IMR-90 (cell line): ENCODE measurements at regions not wholly inside any gene's neighbourhood (a gene's known extent, or its start where the extent isn't known, plus 50 kb on each side); places are given as distances from the start of the nearest gene placed in this dataset.

Experiments used
- ATAC-seq: fragments of 200-7000 bp; cut with Tn5 transposase; 2 replicates; pipeline ENCODE4 v1.9.1; 2020; ENCODE audit warnings: low read depth, mild to moderate bottlenecking, moderate library complexity
- BruUV-seq: library from RNA; stranded (reverse); fragments of 400-500 nt; replicated peaks from 2 replicates; lab custom pipeline; 2021; lab: Mats Ljungman, UMichigan
- CTCF ChIA-PET: fragments of 300-600 bp; formaldehyde crosslinking; extraction: SDS; loops from one replicate; lab custom pipeline; 2021; ENCODE audit warnings: antibody characterized with exemption; lab: Yijun Ruan, JAX
- POLR2A ChIA-PET: fragments of 300-600 bp; sonication (Branson Sonifier 250); formaldehyde crosslinking; loops from one replicate; lab custom pipeline; 2022; ENCODE audit warnings: antibody characterized with exemption; ENCODE audit not compliant: unreplicated experiment; lab: Charles Lee
- DNase-seq: peaks from one replicate; pipeline ENCODE4 v3.0.0; 2013
- H2AFZ ChIP-seq: replicated peaks from 2 replicates; pipeline ENCODE3; 2013; ENCODE audit warnings: low read length, mild to moderate bottlenecking; ENCODE audit not compliant: poor library complexity
- H2AK5ac ChIP-seq: 2 replicates; pipeline ENCODE4 v1.6.1; 2013; ENCODE audit warnings: low read depth, low read length, inconsistent platforms
- H2AK9ac ChIP-seq: replicated peaks from 2 replicates; pipeline ENCODE3; 2013; ENCODE audit warnings: mild to moderate bottlenecking, low read depth, low read length, moderate library complexity; ENCODE audit not compliant: poor library complexity
- H2BK120ac ChIP-seq: 2 replicates; pipeline ENCODE4 v1.6.1; 2013; ENCODE audit warnings: low read depth, low read length, inconsistent platforms
- H2BK15ac ChIP-seq: 3 replicates; pipeline ENCODE4 v1.6.1; 2013; ENCODE audit warnings: low read depth, low read length, inconsistent platforms
- H2BK20ac ChIP-seq: 2 replicates; pipeline ENCODE4 v1.6.1; 2013; ENCODE audit warnings: low read depth, mild to moderate bottlenecking, inconsistent platforms, low read length, moderate library complexity
- H2BK5ac ChIP-seq: 2 replicates; pipeline ENCODE4 v1.6.1; 2013; ENCODE audit warnings: mild to moderate bottlenecking, low read depth, low read length, inconsistent platforms; ENCODE audit not compliant: poor library complexity, severe bottlenecking
- H3K14ac ChIP-seq: replicated peaks from 2 replicates; pipeline ENCODE4 v1.6.1; 2013; ENCODE audit warnings: low read depth, low read length, inconsistent platforms
- H3K18ac ChIP-seq: 2 replicates; pipeline ENCODE4 v1.6.1; 2013; ENCODE audit warnings: low read depth, low read length, control low read depth
- H3K23ac ChIP-seq: 2 replicates; pipeline ENCODE4 v1.6.1; 2013; ENCODE audit warnings: low read depth, low read length, inconsistent platforms
- H3K27ac ChIP-seq: 2 replicates; pipeline ENCODE4 v1.5.1; 2013; ENCODE audit warnings: mild to moderate bottlenecking, control low read depth, low read length; ENCODE audit not compliant: insufficient read depth
- H3K27me3 ChIP-seq: 2 replicates; pipeline ENCODE4 v1.6.1; 2013; ENCODE audit warnings: low read length; ENCODE audit not compliant: control insufficient read depth, insufficient read depth
- H3K36me3 ChIP-seq: 2 replicates; pipeline ENCODE4 v1.6.1; 2013; ENCODE audit warnings: low read length, mixed read lengths; ENCODE audit not compliant: control insufficient read depth, insufficient read depth
- H3K4ac ChIP-seq: 2 replicates; pipeline ENCODE4 v1.6.1; 2013; ENCODE audit warnings: low read depth, low read length, inconsistent platforms
- H3K4me1 ChIP-seq: 2 replicates; pipeline ENCODE4 v1.6.1; 2013; ENCODE audit warnings: low read length, mixed read lengths; ENCODE audit not compliant: control insufficient read depth, insufficient read depth
- H3K4me2 ChIP-seq: 2 replicates; pipeline ENCODE4 v1.6.1; 2013; ENCODE audit warnings: low read depth, mild to moderate bottlenecking, control low read depth, low read length, moderate library complexity
- H3K4me3 ChIP-seq: 2 replicates; pipeline ENCODE4 v1.5.1; 2013; ENCODE audit warnings: low read depth, mild to moderate bottlenecking, control low read depth, low read length, moderate library complexity; ENCODE audit not compliant: insufficient read depth
- H3K56ac ChIP-seq: 2 replicates; pipeline ENCODE4 v1.6.1; 2013; ENCODE audit warnings: low read length, inconsistent platforms; ENCODE audit not compliant: insufficient read depth; ENCODE audit errors: extremely low read depth
- H3K79me1 ChIP-seq, 2 experiments: 2 replicates each; pipeline ENCODE4 v1.6.1; 2013; ENCODE audit warnings: low read length in 2 of 2, inconsistent platforms in 1 of 2, low read depth in 1 of 2
- H3K9ac ChIP-seq: 2 replicates; pipeline ENCODE4 v1.6.1; 2013; ENCODE audit warnings: low read depth, low read length, control low read depth
- H3K9me1 ChIP-seq: 2 replicates; pipeline ENCODE4 v1.6.1; 2013; ENCODE audit warnings: low read length, inconsistent platforms; ENCODE audit not compliant: insufficient read depth
- H3K9me3 ChIP-seq: 2 replicates; pipeline ENCODE4 v1.6.1; 2013; ENCODE audit warnings: low read length; ENCODE audit not compliant: control insufficient read depth, insufficient read depth
- H4K20me1 ChIP-seq: 2 replicates; pipeline ENCODE4 v1.6.1; 2013; ENCODE audit warnings: low read length, inconsistent platforms; ENCODE audit not compliant: insufficient read depth
- H4K5ac ChIP-seq: 2 replicates; pipeline ENCODE4 v1.6.1; 2013; ENCODE audit warnings: mild to moderate bottlenecking, low read depth, low read length, control low read depth
- H4K8ac ChIP-seq, 2 experiments: 2 replicates each; pipeline ENCODE4 v1.6.1; 2013; ENCODE audit warnings: low read depth in 2 of 2, low read length in 2 of 2, control low read depth in 1 of 2, inconsistent platforms in 1 of 2
- H4K91ac ChIP-seq: 2 replicates; pipeline ENCODE4 v1.6.1; 2013; ENCODE audit warnings: low read depth, low read length, inconsistent platforms; ENCODE audit not compliant: insufficient read depth
- BHLHE40 ChIP-seq: fragments of 150-350 bp; IDR thresholded peaks from 2 replicates; pipeline ENCODE4 v1.6.1; 2016; ENCODE audit warnings: mild to moderate bottlenecking, low read depth, low read length
- CEBPB ChIP-seq: IDR thresholded peaks from 2 replicates; pipeline ENCODE4 v1.6.1; 2012; ENCODE audit warnings: low read depth, low read length, improper control_type of control experiment
- CHD1 ChIP-seq: IDR thresholded peaks from 2 replicates; pipeline ENCODE4 v1.6.1; 2012; ENCODE audit warnings: low read depth, low read length, improper control_type of control experiment
- FOS ChIP-seq: fragments of 150-350 bp; IDR thresholded peaks from 2 replicates; pipeline ENCODE4 v1.6.1; 2016; ENCODE audit warnings: low read depth, low read length
- MAFK ChIP-seq: IDR thresholded peaks from 2 replicates; pipeline ENCODE4 v1.6.1; 2012; ENCODE audit warnings: low read depth, low read length, improper control_type of control experiment
- MAZ ChIP-seq: IDR thresholded peaks from 2 replicates; pipeline ENCODE4 v1.6.1; 2012; ENCODE audit warnings: low read depth, mild to moderate bottlenecking, low read length, improper control_type of control experiment, moderate library complexity, borderline replicate concordance
- MXI1 ChIP-seq: IDR thresholded peaks from 2 replicates; pipeline ENCODE4 v1.6.1; 2012; ENCODE audit warnings: low read depth, mild to moderate bottlenecking, low read length, moderate library complexity, borderline replicate concordance
- NFE2L2 ChIP-seq: fragments of 150-350 bp; IDR thresholded peaks from 2 replicates; pipeline ENCODE4 v1.6.1; 2016; ENCODE audit warnings: low read depth, mild to moderate bottlenecking, low read length
- POLR2A ChIP-seq: IDR thresholded peaks from 2 replicates; pipeline ENCODE4 v1.6.1; 2012; ENCODE audit warnings: mild to moderate bottlenecking, low read depth, low read length
- RAD21 ChIP-seq: IDR thresholded peaks from 2 replicates; pipeline ENCODE4 v1.6.1; 2012; ENCODE audit warnings: low read length, improper control_type of control experiment
- RCOR1 ChIP-seq: IDR thresholded peaks from 2 replicates; pipeline ENCODE4 v1.6.1; 2012; ENCODE audit warnings: mild to moderate bottlenecking, low read length, improper control_type of control experiment; ENCODE audit not compliant: insufficient replicate concordance
- RFX5 ChIP-seq: IDR thresholded peaks from 2 replicates; pipeline ENCODE4 v1.8.0; 2012; ENCODE audit warnings: low read depth, mild to moderate bottlenecking, low read length, moderate library complexity
- SMC3 ChIP-seq: fragments of 150-350 bp; IDR thresholded peaks from 2 replicates; pipeline ENCODE4 v1.6.1; 2016; ENCODE audit warnings: low read depth, mild to moderate bottlenecking, antibody characterized with exemption, low read length, moderate library complexity
- WGBS, 2 experiments: methylation state at CpG; one replicate each; pipeline versions ENCODE4 v1.1.5 to v1.1.7; 2013; ENCODE audit warnings: missing lambda C conversion rate in 2 of 2; ENCODE audit not compliant: insufficient read length in 1 of 2; ENCODE audit errors: extremely low coverage in 2 of 2; 5-methylcytosine and 5-hydroxymethylcytosine counted together
- dilution Hi-C: fragments of 300-500 bp; cut with HindIII; formaldehyde crosslinking; loops from one replicate; pipeline ENCODE4 v1.14.3; 2018; ENCODE audit warnings: low sequenced_read_pairs; ENCODE audit not compliant: unreplicated experiment
- in situ Hi-C: fragments of 300-500 bp; cut with MboI; formaldehyde crosslinking; loops from 3 replicates; pipeline ENCODE4 v1.14.3; 2019; ENCODE audit warnings: low sequenced_read_pairs, inconsistent platforms, mixed read lengths
- intact Hi-C: fragments of 100-400 bp; cut with micrococcal nuclease; formaldehyde crosslinking; loops from 2 replicates; pipeline ENCODE4 v1.10.0; 2022
- TF ChIP-seq, protein P1 (sequence below): conservative IDR thresholded peaks from 2 replicates; pipeline ENCODE4 v1.5.1; 2012; ENCODE audit warnings: mild to moderate bottlenecking, low read depth, low read length, improper control_type of control experiment
- TF ChIP-seq, protein P2 (sequence below): fragments of 150-350 bp; IDR thresholded peaks from 2 replicates; pipeline ENCODE4 v1.6.1; 2016; ENCODE audit warnings: low read depth, mild to moderate bottlenecking, low read length, moderate library complexity, borderline replicate concordance
- TF ChIP-seq, protein P3 (sequence below): fragments of 150-350 bp; IDR thresholded peaks from 2 replicates; pipeline ENCODE4 v1.6.1; 2017; ENCODE audit warnings: mild to moderate bottlenecking, antibody characterized with exemption, low read length, low read depth

DNA sequence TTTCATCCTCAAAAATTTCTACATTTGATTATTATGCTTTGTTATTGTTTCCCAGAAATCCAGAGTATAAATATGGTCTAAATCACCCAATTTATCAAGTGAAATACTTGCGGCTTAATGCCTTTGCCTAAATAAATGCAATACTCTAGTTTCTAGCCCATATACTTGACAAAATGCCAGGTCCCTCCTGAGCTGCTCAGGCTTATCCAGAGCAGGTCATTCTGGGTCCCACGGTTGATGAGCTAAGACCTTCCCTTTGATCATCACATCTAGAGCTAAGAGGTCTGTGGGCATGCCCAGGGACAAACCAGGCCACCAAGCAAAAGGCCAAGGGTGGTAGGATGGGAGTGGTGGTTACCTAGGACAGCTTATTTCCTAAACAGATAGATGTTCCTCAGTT is 180.1 kb downstream of the SMIM20 start:
- Histone ChIP-seq H3K56ac (no peak overlapping the region), H2AFZ (no peak overlapping the region), H4K8ac (no peak overlapping the region), H3K79me1 (no peaks in the 10 kb centered on the region), H4K91ac (no peak overlapping the region), H2BK5ac (no peak overlapping the region), H3K9me3 (peaks cover 3% of the 10 kb centered on the region), H2BK20ac (no peak overlapping the region), H3K4me2 (no peak overlapping the region), H3K9me1 (no peaks in the 10 kb centered on the region; the same call in 1 of the 2 replicates), H3K9ac (no peak overlapping the region), H3K14ac (no peak overlapping the region), H2BK15ac (peak overlapping the region; percentile 29; the same call in 1 of the 3 replicates), H3K27ac (peak overlapping the region; percentile 76; the same call in 1 of the 2 replicates), H3K27me3 (no peaks in the 10 kb centered on the region), H3K4me3 (no peak overlapping the region), H3K4ac (peak overlapping the region; percentile 33; the same call in 1 of the 2 replicates), H2BK120ac (peak overlapping the region; percentile 47; the same call in 1 of the 2 replicates), H3K18ac (peak overlapping the region; percentile 3; the same call in 1 of the 2 replicates), H4K20me1 (no peaks in the 10 kb centered on the region), H3K36me3 (no peaks in the 10 kb centered on the region), H2AK5ac (peak overlapping the region; percentile 27; the same call in 1 of the 2 replicates), H2AK9ac (no peak overlapping the region), H3K4me1 (peaks cover 6% of the 10 kb centered on the region; the same call in 1 of the 2 replicates), H3K23ac (no peak overlapping the region), H4K5ac (peak overlapping the region; percentile 6; the same call in 1 of the 2 replicates)
- ATAC-seq (peak; percentile 75), DNase-seq (peak; percentile 80)
- ChIA-PET CTCF (no interaction called here), POLR2A (no interaction called here)
- dilution Hi-C loops (no loop called here), in situ Hi-C loops (no loop called here), intact Hi-C loops (no loop called here)
- TF ChIP-seq, protein P1, sequence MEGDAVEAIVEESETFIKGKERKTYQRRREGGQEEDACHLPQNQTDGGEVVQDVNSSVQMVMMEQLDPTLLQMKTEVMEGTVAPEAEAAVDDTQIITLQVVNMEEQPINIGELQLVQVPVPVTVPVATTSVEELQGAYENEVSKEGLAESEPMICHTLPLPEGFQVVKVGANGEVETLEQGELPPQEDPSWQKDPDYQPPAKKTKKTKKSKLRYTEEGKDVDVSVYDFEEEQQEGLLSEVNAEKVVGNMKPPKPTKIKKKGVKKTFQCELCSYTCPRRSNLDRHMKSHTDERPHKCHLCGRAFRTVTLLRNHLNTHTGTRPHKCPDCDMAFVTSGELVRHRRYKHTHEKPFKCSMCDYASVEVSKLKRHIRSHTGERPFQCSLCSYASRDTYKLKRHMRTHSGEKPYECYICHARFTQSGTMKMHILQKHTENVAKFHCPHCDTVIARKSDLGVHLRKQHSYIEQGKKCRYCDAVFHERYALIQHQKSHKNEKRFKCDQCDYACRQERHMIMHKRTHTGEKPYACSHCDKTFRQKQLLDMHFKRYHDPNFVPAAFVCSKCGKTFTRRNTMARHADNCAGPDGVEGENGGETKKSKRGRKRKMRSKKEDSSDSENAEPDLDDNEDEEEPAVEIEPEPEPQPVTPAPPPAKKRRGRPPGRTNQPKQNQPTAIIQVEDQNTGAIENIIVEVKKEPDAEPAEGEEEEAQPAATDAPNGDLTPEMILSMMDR: no peak
- no peak for TF ChIP-seq RFX5
- TF ChIP-seq RCOR1: no peak
- no peak for TF ChIP-seq CEBPB
- TF ChIP-seq, protein P2, sequence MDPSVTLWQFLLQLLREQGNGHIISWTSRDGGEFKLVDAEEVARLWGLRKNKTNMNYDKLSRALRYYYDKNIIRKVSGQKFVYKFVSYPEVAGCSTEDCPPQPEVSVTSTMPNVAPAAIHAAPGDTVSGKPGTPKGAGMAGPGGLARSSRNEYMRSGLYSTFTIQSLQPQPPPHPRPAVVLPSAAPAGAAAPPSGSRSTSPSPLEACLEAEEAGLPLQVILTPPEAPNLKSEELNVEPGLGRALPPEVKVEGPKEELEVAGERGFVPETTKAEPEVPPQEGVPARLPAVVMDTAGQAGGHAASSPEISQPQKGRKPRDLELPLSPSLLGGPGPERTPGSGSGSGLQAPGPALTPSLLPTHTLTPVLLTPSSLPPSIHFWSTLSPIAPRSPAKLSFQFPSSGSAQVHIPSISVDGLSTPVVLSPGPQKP: no peak
- no peak for TF ChIP-seq MAZ
- TF ChIP-seq POLR2A: no peak
- no peak for TF ChIP-seq CHD1
- TF ChIP-seq NFE2L2: no peak
- TF ChIP-seq BHLHE40: no peak
- no peak for TF ChIP-seq MXI1
- no peak for TF ChIP-seq MAFK
- no peak for TF ChIP-seq RAD21
- no peak for TF ChIP-seq SMC3
- TF ChIP-seq FOS: no peak
- TF ChIP-seq, protein P3, sequence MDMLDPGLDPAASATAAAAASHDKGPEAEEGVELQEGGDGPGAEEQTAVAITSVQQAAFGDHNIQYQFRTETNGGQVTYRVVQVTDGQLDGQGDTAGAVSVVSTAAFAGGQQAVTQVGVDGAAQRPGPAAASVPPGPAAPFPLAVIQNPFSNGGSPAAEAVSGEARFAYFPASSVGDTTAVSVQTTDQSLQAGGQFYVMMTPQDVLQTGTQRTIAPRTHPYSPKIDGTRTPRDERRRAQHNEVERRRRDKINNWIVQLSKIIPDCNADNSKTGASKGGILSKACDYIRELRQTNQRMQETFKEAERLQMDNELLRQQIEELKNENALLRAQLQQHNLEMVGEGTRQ: no peak
- no CpG with 5 or more reads among the region's 2 CpGs for WGBS, 2 experiments
- no TSS peak for BruUV-seq
